ENCODE measurements at regions not wholly inside any gene's neighbourhood (a gene's known extent, or its start where the extent isn't known, plus 50 kb on each side); places are given as distances from the start of the nearest gene placed in this dataset.
"Not testable (repeated sequence)": the region's sequence is repeated elsewhere in the genome, so short reads cannot be mapped to it uniquely, and the experiment has no call there.

DNA sequence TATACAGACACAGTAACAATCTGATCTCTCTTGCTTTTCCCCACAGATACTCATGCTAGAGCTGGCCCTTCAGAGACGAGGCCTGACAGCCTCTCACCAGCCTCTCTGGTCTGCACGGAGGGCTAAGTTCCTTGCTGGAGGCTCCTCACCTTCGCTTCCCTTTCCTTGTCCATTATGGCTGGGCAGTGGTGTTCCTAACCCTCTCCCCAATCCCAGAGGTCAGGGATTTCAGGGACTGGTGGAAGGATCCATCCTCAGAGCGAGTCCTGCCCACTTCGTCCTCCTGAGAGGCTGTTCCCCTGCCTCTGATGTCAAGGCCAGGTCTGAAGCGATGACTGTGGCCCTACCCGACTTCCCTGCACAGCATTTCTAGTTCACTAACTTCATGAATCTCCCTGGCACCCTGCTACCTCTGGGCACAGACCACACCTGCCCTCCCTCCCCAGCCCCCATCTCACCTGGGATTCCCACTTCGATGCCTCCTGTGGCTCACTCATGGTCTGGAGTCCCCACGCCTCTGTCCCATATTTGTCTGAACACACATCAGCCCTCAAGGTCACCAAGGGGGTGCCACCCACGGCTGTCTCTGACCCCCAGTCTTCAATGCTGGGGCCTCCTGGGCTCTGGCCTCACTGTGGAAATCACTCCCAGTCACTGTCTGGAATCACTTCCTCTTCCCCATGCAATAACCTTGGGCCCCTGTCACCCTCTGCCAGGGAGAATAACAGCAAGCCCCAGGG is 124.9 kb upstream of the PRR20G start:
- Mint-ChIP-seq H3K27me3 (ENCODE audit: low read depth in 3 of 3) (peaks cover 19 to 27% (median 25%) of the 10 kb centered on the region in 3 donors), H3K36me3 (no peaks in the 10 kb centered on the region), H3K4me3 (no peak overlapping the region), H3K9me3 (peaks cover 0 to 2% (median 0%) of the 10 kb centered on the region in 7 donors), H3K4me1 (no peaks in the 10 kb centered on the region), H3K27ac (peak overlapping the region in 1 of 7 donors; percentile 9)
- Histone ChIP-seq H3K4me1 (ENCODE audit: control insufficient read depth in 1 of 2, insufficient read depth in 2 of 2, low read length in 2 of 2) (no peaks in the 10 kb centered on the region), H4K20me1 (ENCODE audit: insufficient read depth, low read length) (no peaks in the 10 kb centered on the region), H3K9ac (ENCODE audit: insufficient read depth, low read length, poor library complexity, severe bottlenecking) (no peak overlapping the region), H3K79me2 (ENCODE audit: insufficient read depth, low read length) (no peaks in the 10 kb centered on the region), H3K27me3 (ENCODE audit: control insufficient read depth in 2 of 2, insufficient read depth in 2 of 2, low read length in 2 of 2) (peaks cover 5 to 19% of the 10 kb centered on the region in 2 donors), H3K9me3 (replicated peaks in 1 of 2; ENCODE audit: control insufficient read depth in 1 of 2, insufficient read depth in 1 of 2, low read length in 2 of 2) (no peaks in the 10 kb centered on the region), H2AFZ (ENCODE audit: insufficient read depth, low read depth, low read length, poor library complexity, severe bottlenecking) (no peak overlapping the region), H3K4me3 (replicated peaks in 1 of 3; ENCODE audit: low read depth in 2 of 3, low read length in 3 of 3) (no peak overlapping the region), H3K27ac (ENCODE audit: low read depth in 1 of 2, low read length in 2 of 2) (no peak overlapping the region), H3K36me3 (replicated peaks in 1 of 2; ENCODE audit: control insufficient read depth in 1 of 2, insufficient read depth in 2 of 2, low read length in 2 of 2) (no peaks in the 10 kb centered on the region), H3K4me2 (replicated peaks; ENCODE audit: extremely low read depth, low read length, poor library complexity, severe bottlenecking) (no peak overlapping the region)
- intact Hi-C loops (cut with micrococcal nuclease), result no loop called here
- TF ChIP-seq, protein P1, sequence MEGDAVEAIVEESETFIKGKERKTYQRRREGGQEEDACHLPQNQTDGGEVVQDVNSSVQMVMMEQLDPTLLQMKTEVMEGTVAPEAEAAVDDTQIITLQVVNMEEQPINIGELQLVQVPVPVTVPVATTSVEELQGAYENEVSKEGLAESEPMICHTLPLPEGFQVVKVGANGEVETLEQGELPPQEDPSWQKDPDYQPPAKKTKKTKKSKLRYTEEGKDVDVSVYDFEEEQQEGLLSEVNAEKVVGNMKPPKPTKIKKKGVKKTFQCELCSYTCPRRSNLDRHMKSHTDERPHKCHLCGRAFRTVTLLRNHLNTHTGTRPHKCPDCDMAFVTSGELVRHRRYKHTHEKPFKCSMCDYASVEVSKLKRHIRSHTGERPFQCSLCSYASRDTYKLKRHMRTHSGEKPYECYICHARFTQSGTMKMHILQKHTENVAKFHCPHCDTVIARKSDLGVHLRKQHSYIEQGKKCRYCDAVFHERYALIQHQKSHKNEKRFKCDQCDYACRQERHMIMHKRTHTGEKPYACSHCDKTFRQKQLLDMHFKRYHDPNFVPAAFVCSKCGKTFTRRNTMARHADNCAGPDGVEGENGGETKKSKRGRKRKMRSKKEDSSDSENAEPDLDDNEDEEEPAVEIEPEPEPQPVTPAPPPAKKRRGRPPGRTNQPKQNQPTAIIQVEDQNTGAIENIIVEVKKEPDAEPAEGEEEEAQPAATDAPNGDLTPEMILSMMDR (IDR thresholded peaks at IDR 0.05), result no peak
- WGBS (ENCODE audit: insufficient coverage), result 88% methylated on average over 7 of the region's 10 CpGs
- DNase-seq, result no peak

DNA sequence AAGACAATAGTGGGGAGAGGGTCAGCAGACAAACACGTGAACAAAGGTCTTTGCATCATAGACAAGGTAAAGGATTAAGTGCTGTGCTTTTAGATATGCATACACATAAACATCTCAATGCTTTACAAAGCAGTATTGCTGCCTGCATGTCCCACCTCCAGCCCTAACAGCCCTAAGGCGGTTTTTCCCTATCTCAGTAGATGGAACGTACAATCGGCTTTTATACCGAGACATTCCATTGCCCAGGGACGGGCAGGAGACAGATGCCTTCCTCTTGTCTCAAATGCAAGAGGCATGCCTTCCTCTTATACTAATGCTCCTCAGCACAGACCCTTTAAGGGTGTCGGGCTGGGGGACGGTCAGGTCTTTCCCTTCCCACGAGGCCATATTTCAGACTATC is 124.0 kb upstream of the PRR20G start:
- peaks cover 5 to 16% of the 10 kb centered on the region in 2 donors for H3K27me3 ChIP-seq (ENCODE audit: control insufficient read depth in 2 of 2, insufficient read depth in 2 of 2, low read length in 2 of 2)
- H3K9me3 Mint-ChIP-seq, result not testable (repeated sequence)
- H3K27me3 Mint-ChIP-seq (ENCODE audit: low read depth in 3 of 3), result peaks cover 12 to 21% (median 20%) of the 10 kb centered on the region in 3 donors

More for the DNA sequence above, 124.0 kb upstream of the PRR20G start:
- no CpG with 5 or more reads among the region's 9 CpGs for WGBS (ENCODE audit: insufficient coverage)
- intact Hi-C loops (cut with micrococcal nuclease); H2AFZ ChIP-seq (ENCODE audit: insufficient read depth, low read depth, low read length, poor library complexity, severe bottlenecking); H3K4me1 Mint-ChIP-seq; H3K27ac Mint-ChIP-seq; H3K4me3 Mint-ChIP-seq; H3K4me2 ChIP-seq (replicated peaks; ENCODE audit: extremely low read depth, low read length, poor library complexity, severe bottlenecking); H4K20me1 ChIP-seq (ENCODE audit: insufficient read depth, low read length); DNase-seq; H3K36me3 Mint-ChIP-seq; H3K27ac ChIP-seq (ENCODE audit: low read depth in 1 of 2, low read length in 2 of 2); H3K9ac ChIP-seq (ENCODE audit: insufficient read depth, low read length, poor library complexity, severe bottlenecking); H3K4me3 ChIP-seq (replicated peaks in 1 of 3; ENCODE audit: low read depth in 2 of 3, low read length in 3 of 3); H3K9me3 ChIP-seq (replicated peaks in 1 of 2; ENCODE audit: control insufficient read depth in 1 of 2, insufficient read depth in 1 of 2, low read length in 2 of 2); H3K79me2 ChIP-seq (ENCODE audit: insufficient read depth, low read length); H3K4me1 ChIP-seq (ENCODE audit: control insufficient read depth in 1 of 2, insufficient read depth in 2 of 2, low read length in 2 of 2); H3K36me3 ChIP-seq (replicated peaks in 1 of 2; ENCODE audit: control insufficient read depth in 1 of 2, insufficient read depth in 2 of 2, low read length in 2 of 2): not testable (repeated sequence)
